HepG2 (cell line): ENCODE measurements at regions not wholly inside any gene's neighbourhood (a gene's known extent, or its start where the extent isn't known, plus 50 kb on each side); places are given as distances from the start of the nearest gene placed in this dataset.

Source experiments
- CTCF ChIP-seq: sonication (generic); formaldehyde crosslinking; IDR thresholded peaks from 2 replicates; pipeline ENCODE4 v1.5.0; 2020; ENCODE audit warnings: mild to moderate bottlenecking, missing genetic modification reagents, moderate library complexity
- ESRRA ChIP-seq: sonication (generic); formaldehyde crosslinking; IDR thresholded peaks from 2 replicates; pipeline ENCODE4 v1.5.1; 2020; ENCODE audit warnings: mild to moderate bottlenecking, low read depth, missing genetic modification reagents
- FOXA3 ChIP-seq: IDR thresholded peaks from 2 replicates; pipeline ENCODE4 v1.6.1; 2016; ENCODE audit warnings: missing genetic modification reagents, missing compliant biosample characterization
- FOXJ3 ChIP-seq: sonication (generic); formaldehyde crosslinking; IDR thresholded peaks from 2 replicates; pipeline ENCODE4 v1.4.0; 2020; ENCODE audit warnings: missing genetic modification reagents, mild to moderate bottlenecking, borderline replicate concordance
- MTA3 ChIP-seq: sonication (generic); formaldehyde crosslinking; IDR thresholded peaks from 2 replicates; pipeline ENCODE4 v1.4.0; 2020; ENCODE audit warnings: missing genetic modification reagents
- MXI1 ChIP-seq: IDR thresholded peaks from 3 replicates; pipeline ENCODE4 v1.6.1; 2012; ENCODE audit warnings: low read depth, low read length, inconsistent platforms, borderline replicate concordance
- NR1H2 ChIP-seq: sonication (generic); formaldehyde crosslinking; IDR thresholded peaks from 2 replicates; pipeline ENCODE4 v1.8.1; 2022; ENCODE audit warnings: low read depth, missing genetic modification reagents, borderline replicate concordance
- POLR2AphosphoS5 ChIP-seq: IDR thresholded peaks from 2 replicates; pipeline ENCODE4 v1.6.1; 2012; ENCODE audit warnings: low read depth, low read length
- RXRB ChIP-seq: IDR thresholded peaks from 2 replicates; pipeline ENCODE4 v1.6.1; 2016; ENCODE audit warnings: borderline replicate concordance, missing genetic modification reagents, missing compliant biosample characterization
- ZBTB40 ChIP-seq, 2 experiments: fragments of 450-650 bp in 1 of 2; sonication (generic) in 1 of 2; formaldehyde crosslinking in 1 of 2; IDR thresholded peaks; 2 replicates each; pipeline versions ENCODE4 v1.6.1 to v1.8.0; 2016 to 2022; ENCODE audit warnings: antibody characterized with exemption in 1 of 2, mild to moderate bottlenecking in 1 of 2, missing genetic modification reagents in 1 of 2
- TF ChIP-seq, protein P1 (sequence below): sonication (generic); formaldehyde crosslinking; IDR thresholded peaks from 2 replicates; pipeline ENCODE4 v1.4.0; 2020; ENCODE audit warnings: missing genetic modification reagents
- TF ChIP-seq, protein P2 (sequence below), 2 experiments: sonication (generic) in 1 of 2; formaldehyde crosslinking in 1 of 2; IDR thresholded peaks; 2 replicates each; pipeline versions ENCODE4 v1.5.1 to v1.6.1; 2011 to 2020; ENCODE audit warnings: borderline replicate concordance in 1 of 2, low read depth in 1 of 2, low read length in 1 of 2, mild to moderate bottlenecking in 1 of 2, missing genetic modification reagents in 1 of 2, moderate library complexity in 1 of 2

DNA sequence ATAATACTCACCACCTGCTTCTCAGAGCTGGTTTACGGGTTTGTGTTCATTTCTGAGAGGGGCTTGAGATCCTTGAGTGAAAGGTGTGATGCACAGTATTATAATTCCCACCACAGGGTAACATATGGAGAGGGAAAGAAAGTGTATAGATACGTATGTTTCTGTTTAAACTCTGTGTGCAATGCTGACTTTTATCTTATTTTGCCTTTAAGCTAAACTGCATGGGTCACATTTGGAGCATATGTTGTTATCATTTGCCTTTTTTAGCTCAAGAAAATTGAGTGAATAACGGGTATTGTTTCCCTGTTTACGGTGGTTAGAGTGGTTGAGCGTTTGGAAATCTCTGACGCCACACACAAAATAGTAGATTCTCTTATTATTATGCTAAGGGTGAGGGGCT is 191.1 kb upstream of the NFIA start:
- TF ChIP-seq NR1H2 (CRISPR knock-in tag) (no peak), CTCF (CRISPR knock-in tag) (no peak), POLR2AphosphoS5 (no peak), ZBTB40 (IDR thresholded peaks at IDR 0.05) (no peak), ZBTB40 (CRISPR knock-in tag; IDR thresholded peaks at IDR 0.05) (no peak), MXI1 (no peak), FOXA3 (CRISPR knock-in tag) (no peak), FOXJ3 (no peak), MTA3 (CRISPR knock-in tag) (no peak), RXRB (no peak), ESRRA (CRISPR knock-in tag) (no peak)
- TF ChIP-seq, protein P1, sequence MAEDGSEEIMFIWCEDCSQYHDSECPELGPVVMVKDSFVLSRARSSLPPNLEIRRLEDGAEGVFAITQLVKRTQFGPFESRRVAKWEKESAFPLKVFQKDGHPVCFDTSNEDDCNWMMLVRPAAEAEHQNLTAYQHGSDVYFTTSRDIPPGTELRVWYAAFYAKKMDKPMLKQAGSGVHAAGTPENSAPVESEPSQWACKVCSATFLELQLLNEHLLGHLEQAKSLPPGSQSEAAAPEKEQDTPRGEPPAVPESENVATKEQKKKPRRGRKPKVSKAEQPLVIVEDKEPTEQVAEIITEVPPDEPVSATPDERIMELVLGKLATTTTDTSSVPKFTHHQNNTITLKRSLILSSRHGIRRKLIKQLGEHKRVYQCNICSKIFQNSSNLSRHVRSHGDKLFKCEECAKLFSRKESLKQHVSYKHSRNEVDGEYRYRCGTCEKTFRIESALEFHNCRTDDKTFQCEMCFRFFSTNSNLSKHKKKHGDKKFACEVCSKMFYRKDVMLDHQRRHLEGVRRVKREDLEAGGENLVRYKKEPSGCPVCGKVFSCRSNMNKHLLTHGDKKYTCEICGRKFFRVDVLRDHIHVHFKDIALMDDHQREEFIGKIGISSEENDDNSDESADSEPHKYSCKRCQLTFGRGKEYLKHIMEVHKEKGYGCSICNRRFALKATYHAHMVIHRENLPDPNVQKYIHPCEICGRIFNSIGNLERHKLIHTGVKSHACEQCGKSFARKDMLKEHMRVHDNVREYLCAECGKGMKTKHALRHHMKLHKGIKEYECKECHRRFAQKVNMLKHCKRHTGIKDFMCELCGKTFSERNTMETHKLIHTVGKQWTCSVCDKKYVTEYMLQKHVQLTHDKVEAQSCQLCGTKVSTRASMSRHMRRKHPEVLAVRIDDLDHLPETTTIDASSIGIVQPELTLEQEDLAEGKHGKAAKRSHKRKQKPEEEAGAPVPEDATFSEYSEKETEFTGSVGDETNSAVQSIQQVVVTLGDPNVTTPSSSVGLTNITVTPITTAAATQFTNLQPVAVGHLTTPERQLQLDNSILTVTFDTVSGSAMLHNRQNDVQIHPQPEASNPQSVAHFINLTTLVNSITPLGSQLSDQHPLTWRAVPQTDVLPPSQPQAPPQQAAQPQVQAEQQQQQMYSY (CRISPR knock-in tag): no peak
- TF ChIP-seq, protein P2, sequence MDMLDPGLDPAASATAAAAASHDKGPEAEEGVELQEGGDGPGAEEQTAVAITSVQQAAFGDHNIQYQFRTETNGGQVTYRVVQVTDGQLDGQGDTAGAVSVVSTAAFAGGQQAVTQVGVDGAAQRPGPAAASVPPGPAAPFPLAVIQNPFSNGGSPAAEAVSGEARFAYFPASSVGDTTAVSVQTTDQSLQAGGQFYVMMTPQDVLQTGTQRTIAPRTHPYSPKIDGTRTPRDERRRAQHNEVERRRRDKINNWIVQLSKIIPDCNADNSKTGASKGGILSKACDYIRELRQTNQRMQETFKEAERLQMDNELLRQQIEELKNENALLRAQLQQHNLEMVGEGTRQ (IDR thresholded peaks at IDR 0.05; ENCODE audit: low read depth, low read length): no peak
- TF ChIP-seq, protein P2 (CRISPR knock-in tag; IDR thresholded peaks at IDR 0.05; ENCODE audit: borderline replicate concordance): no peak
